RWPE1 (cell line): ENCODE measurements at regions not wholly inside any gene's neighbourhood (a gene's known extent, or its start where the extent isn't known, plus 50 kb on each side); places are given as distances from the start of the nearest gene placed in this dataset.

Experiments
- CTCF ChIA-PET: fragments of 350-600 bp; sonication (Branson Sonifier 250); formaldehyde crosslinking; extraction: SDS; loops from one replicate; lab custom pipeline; 2021; lab: Yijun Ruan, JAX
- POLR2A ChIA-PET: fragments of 400-600 bp; formaldehyde crosslinking; extraction: SDS; loops from one replicate; lab custom pipeline; 2020; ENCODE audit warnings: antibody characterized with exemption; ENCODE audit not compliant: low non-redundant PET; lab: Yijun Ruan, JAX
- DNase-seq: peaks from one replicate; pipeline ENCODE4 v3.0.0; 2012; ENCODE audit warnings: low spot score
- H3K27ac ChIP-seq: fragments of 450-650 bp; 2 replicates; pipeline ENCODE4 v1.5.1; 2017
- CTCF ChIP-seq: fragments of 450-650 bp; conservative IDR thresholded peaks from 2 replicates; pipeline ENCODE4 v1.5.1; 2017; ENCODE audit warnings: low read depth, mild to moderate bottlenecking

- no peak overlapping the region for H3K27ac ChIP-seq
- DNase-seq, result no peak
- ChIA-PET CTCF (no interaction called here), POLR2A (no interaction called here)
- TF ChIP-seq CTCF, result no peak
Measured at GRCh38 chr9:8183618-8184017, 384.0 kb upstream of the DMAC1 start.

GRCh38 chr9:8179381-8180053 is 379.9 kb upstream of the DMAC1 start:
- POLR2A ChIA-PET, result no interaction called here
- no peak overlapping the region for H3K27ac ChIP-seq
- no peak for TF ChIP-seq CTCF
- DNase-seq, result no peak
- CTCF ChIA-PET, result no interaction called here

GRCh38 chr9:8172000-8172399 is 372.4 kb upstream of the DMAC1 start:
- no peak for TF ChIP-seq CTCF
- POLR2A ChIA-PET, result no interaction called here
- CTCF ChIA-PET, result no interaction called here
- no peak overlapping the region for H3K27ac ChIP-seq
- DNase-seq, result no peak

- H3K27ac ChIP-seq, result no peak overlapping the region
- CTCF ChIA-PET, result no interaction called here
- DNase-seq, result no peak
- POLR2A ChIA-PET, result no interaction called here
- no peak for TF ChIP-seq CTCF
Measured at GRCh38 chr9:8168916-8169438, 369.4 kb upstream of the DMAC1 start.

- no peak overlapping the region for H3K27ac ChIP-seq
- CTCF ChIA-PET, result no interaction called here
- TF ChIP-seq CTCF, result no peak
- DNase-seq, result no peak
- POLR2A ChIA-PET, result no interaction called here
Measured at GRCh38 chr9:8160787-8161186, 361.2 kb upstream of the DMAC1 start.

- DNase-seq, result no peak
- ChIA-PET CTCF (no interaction called here), POLR2A (no interaction called here)
- H3K27ac ChIP-seq, result no peak overlapping the region
- TF ChIP-seq CTCF, result no peak
Measured at GRCh38 chr9:8158574-8158973, 359.0 kb upstream of the DMAC1 start.
